Hypothalamus (tissue), 51 donors: ENCODE measurements at regions not wholly inside any gene's neighbourhood (a gene's known extent, or its start where the extent isn't known, plus 50 kb on each side); places are given as distances from the start of the nearest gene placed in this dataset.
A peak's percentile ranks its signal among the peaks of the same experiment; 100 is the strongest.

ENCODE experiments used
- DNase-seq, 51 donors: peaks; one replicate each; lab custom pipeline; 2025; lab: John Stamatoyannopoulos, UW

DNA sequence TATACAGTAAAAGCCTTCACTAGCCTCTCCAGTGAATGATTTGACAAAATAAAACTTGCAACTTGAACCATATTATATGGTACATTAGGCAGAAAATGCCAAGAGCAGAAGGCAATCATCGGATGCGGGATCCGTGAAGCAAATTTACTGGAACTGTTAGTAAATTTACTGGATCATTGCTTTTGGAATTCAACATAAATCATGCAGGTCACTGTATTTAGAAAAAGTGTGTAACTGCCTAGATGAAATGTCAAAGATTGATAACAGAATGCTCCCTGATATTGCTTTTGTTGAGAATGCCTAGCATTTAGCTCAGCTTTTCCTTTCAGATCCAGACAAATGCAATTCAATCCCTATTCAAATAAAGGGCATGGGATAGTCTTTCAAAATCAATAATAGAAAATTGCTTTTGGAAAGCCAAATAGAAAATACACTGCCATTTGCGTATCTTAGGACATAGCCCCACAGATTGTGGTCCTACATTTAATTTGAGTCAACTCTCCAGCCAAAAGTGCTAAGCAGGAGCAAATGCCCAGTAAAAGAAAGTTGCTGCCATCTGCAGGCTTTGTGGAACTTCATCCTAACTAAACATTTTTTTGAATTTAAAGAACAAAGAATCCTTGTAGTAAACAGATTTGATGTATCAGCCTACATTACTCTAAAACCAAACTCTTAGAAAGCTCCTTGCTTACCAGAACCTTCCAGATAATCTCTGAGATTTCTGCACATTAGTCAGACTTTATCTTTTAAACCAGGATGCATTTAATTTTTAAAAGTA is 109.5 kb upstream of the HSF2 start:
- peak in 7 of 51 donors; percentile 0 to 6 (median 3) for DNase-seq

DNA sequence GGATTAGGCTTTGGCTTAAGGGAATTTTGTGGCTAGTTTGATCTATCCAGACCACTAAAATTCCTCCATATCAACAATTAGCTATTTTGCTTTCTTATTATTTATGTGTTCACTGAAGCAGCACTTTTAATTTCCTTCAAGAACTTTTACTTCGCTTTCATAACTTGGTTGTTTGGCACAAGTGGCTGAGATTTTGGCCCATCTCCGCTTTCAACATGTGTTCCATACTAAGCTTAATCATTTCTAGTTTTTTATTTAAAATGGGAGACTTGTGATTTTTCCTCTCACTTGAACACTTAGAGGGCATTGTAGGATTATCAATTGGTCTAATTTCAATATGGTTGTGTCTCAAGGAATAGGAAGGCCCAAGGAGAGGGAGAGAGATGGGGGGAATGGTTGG is 102.4 kb upstream of the HSF2 start:
- no peak for DNase-seq

DNA sequence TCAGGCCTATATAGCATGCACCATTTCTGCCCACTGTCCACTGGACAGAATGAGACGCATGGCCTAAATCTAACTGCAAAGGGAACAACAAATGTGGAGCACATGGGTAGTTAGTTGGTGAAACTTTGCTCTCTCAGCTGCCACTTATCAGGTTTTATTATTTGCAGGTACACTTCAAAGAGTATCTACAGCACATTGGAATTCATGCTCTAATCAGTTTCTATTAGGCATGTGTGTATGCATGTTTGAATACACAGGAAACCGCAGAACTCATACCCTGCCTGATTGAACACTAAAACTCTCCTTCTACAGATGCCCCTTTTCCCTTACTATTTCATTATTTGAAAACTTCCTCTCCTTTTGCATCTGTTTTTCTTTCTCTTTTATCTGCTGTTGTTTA is 97.4 kb upstream of the HSF2 start:
- DNase-seq, result no peak

DNA sequence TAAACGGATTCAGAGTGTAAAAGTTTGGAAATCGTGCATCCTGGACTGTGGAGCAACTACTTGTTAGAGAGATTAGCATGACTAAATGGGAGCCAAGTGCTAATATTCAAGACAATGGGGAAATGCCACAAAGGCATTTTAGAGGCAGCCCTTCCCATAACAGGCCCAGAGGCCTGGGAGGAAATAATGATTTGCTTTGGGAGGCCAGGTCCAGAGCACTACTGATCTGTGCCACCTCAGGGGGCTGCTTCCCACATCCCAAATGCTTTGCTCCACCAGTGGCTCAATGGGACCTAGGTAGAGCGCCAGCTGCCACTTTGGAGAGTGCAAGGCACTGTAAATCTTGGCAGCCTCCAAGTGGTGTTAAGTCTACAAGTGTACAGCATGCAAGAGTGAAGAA is 91.9 kb upstream of the HSF2 start:
- no peak for DNase-seq

DNA sequence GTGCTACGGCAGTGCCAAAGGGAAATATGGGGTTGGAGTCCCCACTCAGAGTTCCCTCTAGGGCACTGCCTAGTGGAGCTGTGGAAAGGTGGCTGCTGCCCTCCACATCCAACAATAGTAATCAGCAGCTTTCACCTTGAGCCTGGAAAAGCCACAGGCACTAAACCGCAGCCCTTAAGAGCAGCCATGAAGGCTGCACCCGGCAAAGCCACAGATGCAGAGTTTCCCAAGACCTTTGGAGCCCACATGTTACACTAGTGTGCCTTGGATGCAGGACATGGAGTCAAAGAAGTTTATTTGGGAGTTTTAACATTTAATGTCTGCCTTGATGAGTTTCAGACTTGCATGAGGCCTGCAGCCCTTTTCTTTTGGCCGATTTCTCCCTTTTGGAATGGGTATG is 91.4 kb upstream of the HSF2 start:
- no peak for DNase-seq

DNA sequence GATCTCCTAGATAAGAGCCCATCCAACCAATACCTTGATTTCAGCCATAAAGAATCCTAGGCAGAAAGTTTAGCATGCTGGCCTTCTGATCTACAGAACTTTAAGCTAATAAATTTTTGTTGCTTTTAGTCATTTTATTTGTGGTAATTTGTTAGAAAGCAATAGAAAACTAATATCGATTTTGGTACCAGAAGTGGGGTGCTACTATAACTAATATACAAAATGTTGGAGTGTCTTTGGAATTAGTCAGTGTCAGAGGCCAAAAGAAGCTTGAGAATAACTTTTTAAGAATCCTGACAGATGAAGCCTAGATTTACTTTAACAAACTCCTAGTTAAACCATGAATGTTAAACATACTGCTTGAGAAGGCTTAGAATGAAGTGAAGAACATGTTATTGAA is 83.6 kb upstream of the HSF2 start:
- no peak for DNase-seq

DNA sequence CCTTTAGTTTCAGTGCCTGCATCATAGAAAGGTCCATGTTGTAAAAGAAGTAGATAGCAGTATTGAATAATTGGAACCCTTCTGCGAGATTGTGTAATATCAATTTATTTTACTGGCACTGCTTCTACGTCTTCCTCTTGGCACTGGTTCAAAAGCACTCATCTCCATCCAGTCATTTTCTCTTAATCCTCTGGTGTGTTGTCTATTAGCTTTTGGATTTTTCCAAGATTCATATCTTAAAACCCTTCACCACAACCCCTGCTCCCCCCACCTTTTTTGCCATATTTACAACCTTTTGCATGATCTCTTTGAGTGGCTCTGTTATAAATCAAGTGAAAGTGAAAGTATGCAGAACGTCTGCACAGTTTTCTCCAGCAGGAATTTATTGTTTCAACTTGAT is 76.6 kb upstream of the HSF2 start:
- no peak for DNase-seq

DNA sequence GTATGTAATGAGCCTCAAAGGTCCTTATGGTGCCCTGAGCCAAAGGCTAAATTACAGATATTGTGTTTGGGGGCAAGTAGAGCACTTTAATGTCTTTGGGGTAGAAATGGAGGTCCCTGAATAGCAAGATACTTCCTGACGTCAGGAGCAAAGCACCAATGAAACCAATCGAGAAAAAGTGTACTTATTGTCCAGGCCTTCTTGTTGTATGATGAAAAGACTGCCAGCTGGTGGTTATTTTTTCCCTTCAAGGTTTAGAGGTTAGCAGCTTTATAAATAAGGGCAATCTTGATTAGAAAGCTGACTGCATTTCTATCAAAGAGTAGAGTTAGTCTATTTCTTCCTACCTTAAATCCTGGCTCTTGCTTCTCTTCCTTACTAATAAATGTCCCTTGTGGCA is 76.1 kb upstream of the HSF2 start:
- DNase-seq, result no peak

DNA sequence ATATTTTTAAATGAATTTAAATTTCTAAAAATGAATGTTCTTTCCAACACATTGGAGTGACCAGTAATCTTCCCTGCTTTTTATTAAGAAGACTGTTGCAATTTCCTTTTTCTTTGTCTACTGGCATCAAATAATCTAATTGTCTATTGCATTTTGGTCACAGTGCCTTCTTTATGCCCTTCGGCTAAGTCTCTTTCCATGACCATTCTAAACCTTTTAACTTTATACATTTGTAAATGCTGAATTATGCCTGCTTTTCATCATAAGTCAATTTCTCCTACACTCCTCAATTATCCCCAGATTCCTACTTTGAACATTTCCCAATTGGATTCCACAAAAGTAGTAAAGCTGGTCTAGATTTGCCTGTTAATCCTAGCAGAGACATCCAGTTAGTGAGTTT is 69.1 kb upstream of the HSF2 start:
- DNase-seq, result no peak

DNA sequence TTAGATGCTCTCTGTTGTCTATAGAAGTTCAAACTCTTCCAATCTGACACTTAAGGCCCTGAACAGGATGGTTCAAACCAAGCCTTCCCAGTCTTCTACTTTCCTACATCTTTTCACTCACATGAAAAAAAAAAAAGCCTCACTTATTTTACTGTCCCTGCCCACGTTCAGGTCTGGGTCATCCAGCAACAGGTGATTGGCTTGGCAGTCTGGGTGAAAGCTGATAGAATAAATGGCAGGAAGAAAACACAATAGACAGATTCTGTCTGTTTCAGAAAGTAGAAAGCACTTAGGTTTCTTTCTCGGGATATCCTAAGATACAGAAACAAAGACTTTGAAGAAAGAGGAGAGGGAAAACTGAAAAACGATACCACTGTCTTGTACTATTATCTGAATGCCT is 61.8 kb upstream of the HSF2 start:
- DNase-seq, result no peak

DNA sequence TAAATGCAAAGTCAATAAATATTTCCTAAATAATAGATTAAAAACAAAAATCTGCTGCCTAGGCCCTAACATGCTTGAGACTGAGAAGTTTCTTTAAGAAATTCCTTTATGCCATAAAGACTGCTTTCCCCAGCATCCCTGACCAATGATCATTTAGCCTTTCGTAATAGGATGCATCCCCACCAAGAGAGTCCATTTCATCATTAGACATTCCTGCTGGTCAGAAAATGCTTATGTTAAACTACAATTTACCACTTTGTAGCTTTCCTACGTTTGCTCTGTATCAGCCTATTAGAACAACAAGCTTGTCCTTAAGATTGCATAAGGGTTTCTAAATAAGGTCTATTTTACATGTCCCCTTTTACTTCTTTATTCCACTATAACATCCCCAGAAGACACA is 59.8 kb upstream of the HSF2 start:
- no peak for DNase-seq

DNA sequence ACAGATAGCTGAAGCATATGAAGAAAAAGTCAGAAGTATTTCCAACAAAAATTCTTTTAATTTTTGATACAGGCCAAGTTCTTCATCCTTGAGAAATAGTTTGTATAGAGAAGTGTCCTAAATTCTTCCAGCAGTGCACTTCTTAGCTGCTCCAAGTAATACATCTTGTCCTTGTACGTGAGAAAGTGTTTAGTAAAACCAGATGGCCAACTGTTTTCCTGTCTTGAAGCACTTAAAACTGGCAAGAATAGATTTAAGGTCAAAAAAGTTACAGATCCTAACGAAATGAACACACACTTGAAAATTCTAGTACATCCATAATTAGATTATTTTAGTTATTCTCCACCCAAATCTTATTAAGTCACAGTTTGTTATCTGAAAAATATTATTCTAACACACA is 52.2 kb upstream of the HSF2 start:
- DNase-seq, result no peak

DNA sequence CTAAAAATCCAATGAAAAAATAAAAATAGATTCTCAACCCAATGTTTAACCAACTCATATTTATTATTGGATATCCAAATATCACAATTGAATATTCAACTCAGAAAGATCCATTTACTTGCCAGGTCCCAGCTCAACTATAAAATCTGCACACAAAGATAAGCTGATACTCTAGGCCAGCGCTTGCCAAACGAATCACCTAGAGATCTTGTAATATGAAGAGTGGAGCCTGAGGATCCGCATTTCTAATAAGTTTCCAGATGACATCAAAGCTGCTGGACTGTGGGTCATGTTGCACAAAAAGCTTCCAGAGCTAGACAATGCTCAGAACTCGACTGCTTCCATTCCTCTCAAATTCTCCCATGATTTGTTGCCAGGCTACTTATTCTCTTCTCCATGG is 51.7 kb upstream of the HSF2 start:
- no peak for DNase-seq
